ENCODE measurements at regions not wholly inside any gene's neighbourhood (a gene's known extent, or its start where the extent isn't known, plus 50 kb on each side); places are given as distances from the start of the nearest gene placed in this dataset.

DNA sequence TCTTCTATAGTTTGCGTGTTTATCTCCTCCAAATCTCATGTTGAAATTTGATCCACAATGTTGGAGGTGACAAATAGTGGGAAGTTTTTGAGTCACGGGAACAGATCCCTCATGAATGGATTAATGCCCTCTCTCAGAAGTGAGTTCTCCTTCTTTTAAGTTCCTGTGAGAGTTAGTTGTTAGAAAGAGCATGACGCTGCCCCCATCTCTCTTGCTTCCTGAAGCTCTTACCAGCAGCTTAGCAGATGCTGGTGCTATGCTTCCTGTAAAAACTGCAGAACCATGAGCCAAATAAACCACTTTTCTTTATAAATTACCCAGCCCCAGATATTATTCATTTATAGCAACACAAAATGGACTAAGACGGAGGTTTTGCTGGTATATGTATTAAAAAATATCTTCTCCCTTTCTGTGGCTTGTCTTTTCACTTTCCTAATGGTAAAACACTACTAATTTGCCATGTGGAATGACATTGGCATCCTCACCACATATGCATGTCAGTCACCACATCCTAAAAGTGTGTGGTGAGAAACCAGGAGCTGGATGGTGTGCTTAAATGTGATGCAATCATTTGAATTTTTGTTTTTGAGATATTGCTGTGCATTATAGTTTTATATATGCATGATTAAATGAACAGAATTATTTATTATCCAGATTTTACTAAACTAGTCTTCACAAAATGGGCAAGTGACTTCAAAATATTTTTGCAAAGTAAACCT is 449.3 kb downstream of the ADAMTS20 start:
- DNase-seq (ENCODE audit: low read depth in 4 of 4, low spot score in 3 of 4) = no peak

DNA sequence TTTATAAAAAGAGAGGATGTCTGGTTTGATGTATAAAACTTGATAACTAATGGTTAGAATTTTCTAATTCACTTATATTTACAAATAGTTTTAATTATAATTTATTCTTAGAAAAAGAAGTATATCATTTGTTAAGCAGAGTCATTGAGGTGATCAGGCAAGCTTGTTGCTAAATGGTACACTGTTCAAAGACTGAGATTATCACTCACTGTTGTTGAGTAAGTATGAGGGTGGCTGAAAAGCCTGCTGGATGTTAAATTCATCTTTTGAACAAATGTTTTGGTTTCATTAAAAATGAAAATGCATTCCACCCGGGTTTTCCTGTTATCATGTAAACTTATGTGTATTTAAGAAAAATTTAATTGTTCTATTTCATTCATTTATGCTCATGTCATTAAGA is 451.8 kb downstream of the ADAMTS20 start:
- no peak for DNase-seq (ENCODE audit: low read depth in 4 of 4, low spot score in 3 of 4)

DNA sequence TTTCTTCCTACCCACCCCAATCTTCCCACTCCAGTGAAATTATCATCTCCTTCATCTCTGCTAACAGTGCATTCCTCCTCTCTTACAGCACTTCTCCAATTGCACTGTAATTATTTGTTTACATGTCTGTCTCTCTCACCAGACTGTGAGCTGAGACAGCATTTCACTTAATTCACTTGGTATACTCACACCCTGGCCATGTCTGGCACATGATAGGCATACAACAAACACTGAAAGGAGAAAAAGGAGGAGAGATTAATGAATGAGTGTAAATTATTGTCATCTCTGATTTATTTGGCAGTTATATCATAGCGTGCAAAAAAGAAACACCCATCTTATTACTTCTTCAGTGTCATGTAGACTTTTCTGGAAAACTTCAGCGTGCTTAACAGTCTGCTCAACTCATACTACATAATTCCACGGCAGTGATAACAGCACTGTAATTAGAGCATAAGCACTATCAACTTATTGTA is 452.3 kb downstream of the ADAMTS20 start:
- DNase-seq (ENCODE audit: low read depth in 4 of 4, low spot score in 3 of 4) = no peak

DNA sequence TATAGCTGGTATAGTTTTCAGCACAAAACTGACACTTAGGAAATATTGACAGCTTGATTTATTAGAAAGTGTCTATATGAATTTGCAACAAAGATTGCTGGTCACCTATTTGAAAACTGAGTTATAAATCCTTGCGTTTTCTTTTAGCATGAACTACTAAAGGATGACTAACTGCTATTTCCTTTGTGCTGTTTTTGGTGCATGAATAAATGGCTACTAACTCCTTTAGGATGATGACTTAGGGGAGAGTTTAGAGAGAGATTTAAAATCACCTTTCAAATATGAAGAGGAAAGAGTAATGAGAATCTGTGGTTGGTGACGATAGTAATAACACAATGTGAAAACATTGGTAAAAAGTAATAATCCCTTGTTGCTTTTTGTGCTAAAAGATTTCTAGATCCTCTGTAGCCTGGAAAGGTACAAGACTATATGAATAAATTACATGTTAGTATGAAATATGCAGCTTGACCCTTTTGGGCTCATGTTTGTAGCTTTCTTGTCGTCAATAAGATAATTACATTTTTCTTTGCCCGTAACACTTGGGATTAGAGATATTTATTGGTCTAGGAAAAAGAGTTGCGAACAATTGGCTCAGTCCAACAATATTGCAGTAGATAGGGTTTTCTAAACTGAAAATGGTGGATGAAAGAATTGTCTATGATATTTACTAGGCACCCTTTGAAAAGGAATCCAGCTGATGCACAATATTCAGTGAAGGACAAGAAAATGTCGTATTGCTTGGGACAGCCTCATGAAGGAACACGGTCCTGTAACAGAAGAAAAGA is 453.0 kb downstream of the ADAMTS20 start:
- no peak for DNase-seq (ENCODE audit: low read depth in 4 of 4, low spot score in 3 of 4)

DNA sequence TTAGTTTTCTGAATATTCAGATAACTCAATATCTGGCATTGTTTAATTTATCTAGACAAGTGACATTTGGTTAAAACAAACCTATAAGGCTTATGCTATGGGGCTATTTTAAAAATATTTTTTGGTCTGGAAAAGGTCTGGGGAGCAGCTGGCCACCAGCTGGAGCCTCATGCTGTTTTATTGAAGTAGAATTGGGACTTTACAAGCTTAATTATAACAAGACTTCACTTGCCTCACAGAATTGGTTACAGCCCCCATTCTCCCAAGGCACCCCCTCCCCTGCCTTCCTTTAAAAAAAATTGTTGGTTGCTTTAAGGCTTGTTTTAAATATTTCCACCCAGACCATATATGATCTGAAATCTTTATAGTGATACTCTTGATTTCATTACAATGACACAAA is 453.9 kb downstream of the ADAMTS20 start:
- peak in 2 of 4 donors; percentile 16 to 32 for DNase-seq (ENCODE audit: low read depth in 4 of 4, low spot score in 3 of 4)

DNA sequence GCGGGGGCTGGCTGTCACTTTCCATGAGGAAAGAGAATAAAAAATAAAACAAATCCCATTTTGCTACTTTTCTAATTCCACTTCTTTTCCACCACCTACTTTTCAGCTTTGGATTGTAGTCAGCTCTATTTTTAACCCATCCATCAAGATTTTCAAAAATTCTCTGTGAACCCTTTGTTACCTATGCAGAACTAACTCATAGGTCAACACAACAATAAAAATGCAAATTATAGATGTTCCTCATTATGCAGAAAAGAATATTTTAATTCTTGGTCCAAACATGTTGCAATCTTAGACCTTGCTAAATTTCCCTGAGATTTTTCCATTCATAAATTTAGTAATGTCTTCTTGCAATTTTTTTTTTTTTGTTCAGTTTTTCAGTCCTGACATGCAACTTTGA is 454.5 kb downstream of the ADAMTS20 start:
- no peak for DNase-seq (ENCODE audit: low read depth in 4 of 4, low spot score in 3 of 4)

DNA sequence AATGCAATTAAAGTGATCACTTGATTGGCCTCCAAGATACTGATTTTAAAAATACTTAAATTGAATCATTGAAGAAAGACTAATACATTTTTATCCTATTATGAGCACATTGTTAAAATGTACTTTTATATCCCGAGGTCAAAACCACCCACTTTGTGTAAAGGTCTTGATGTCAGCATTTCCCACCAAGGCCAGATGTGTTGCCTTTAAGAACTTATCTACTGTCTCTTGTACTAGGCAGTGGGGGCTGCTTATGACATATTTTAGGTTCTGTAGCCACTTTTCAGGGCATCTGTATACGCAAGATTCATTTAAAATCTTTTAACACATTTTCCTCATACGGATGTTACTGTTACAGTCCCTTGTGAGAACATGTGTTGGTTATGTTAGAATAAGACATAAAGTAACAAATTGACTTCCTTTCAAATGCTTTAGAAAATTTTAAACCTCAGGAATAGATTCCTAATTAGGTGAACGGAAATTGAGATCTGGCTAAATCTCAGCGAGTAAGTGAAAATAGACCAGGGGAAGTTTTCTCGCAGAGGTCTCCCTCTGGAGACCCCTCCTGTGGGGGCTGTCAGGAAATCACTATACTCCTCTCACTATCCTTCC is 456.2 kb downstream of the ADAMTS20 start:
- DNase-seq (ENCODE audit: low read depth in 4 of 4, low spot score in 3 of 4) = no peak

DNA sequence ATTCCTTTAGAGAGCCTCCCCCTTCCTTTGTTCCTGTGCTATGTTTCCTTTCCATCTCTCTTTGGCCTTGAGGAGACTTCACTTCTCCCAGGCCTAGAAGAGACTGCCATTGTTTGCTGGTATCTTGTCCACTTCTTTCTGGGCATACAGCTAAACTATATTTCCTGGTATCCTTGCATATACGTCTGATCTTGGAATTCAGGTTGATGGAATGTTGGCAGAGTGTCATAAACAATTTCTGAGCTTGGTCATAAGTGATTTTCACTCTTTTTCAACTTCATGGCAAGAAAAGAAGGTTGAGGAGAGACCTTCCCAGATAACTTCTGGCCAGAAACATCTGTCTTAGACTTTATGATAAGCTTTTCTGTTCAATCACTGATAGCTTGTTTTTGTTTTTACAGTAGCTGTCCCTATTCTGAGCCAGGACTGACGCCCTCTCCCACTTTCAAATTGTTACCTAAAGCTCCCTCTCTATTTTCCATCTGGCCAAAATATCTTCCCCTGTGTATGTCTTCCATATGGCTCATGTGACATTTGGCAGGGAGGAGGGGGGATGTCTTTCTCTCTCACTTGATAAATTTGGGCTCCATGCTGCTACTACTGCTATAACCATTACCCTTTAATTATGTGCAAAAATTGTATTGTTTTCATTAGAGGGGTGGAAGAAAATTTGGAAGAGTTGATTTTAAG is 457.0 kb downstream of the ADAMTS20 start:
- no peak for DNase-seq (ENCODE audit: low read depth in 4 of 4, low spot score in 3 of 4)

DNA sequence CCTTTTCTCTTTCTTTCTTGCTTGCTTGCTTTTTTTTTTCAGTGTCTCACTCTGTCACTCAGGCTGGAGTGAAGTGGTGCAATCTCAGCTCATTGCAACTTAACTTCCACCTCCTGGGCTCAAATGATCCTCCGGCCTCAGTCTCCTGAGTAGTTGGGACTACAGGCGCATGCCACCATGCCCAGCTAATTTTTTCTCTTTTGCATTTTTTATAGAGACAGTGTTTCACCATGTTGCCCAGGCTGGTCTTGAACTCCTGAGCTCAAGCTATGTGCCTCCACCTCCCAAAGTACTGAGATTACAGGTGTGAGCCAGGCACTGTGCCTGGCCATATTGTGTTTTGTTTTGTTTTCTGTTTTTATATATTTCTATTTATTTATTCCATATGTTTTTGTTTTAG is 461.0 kb downstream of the ADAMTS20 start:
- no peak for DNase-seq (ENCODE audit: low read depth in 4 of 4, low spot score in 3 of 4)

DNA sequence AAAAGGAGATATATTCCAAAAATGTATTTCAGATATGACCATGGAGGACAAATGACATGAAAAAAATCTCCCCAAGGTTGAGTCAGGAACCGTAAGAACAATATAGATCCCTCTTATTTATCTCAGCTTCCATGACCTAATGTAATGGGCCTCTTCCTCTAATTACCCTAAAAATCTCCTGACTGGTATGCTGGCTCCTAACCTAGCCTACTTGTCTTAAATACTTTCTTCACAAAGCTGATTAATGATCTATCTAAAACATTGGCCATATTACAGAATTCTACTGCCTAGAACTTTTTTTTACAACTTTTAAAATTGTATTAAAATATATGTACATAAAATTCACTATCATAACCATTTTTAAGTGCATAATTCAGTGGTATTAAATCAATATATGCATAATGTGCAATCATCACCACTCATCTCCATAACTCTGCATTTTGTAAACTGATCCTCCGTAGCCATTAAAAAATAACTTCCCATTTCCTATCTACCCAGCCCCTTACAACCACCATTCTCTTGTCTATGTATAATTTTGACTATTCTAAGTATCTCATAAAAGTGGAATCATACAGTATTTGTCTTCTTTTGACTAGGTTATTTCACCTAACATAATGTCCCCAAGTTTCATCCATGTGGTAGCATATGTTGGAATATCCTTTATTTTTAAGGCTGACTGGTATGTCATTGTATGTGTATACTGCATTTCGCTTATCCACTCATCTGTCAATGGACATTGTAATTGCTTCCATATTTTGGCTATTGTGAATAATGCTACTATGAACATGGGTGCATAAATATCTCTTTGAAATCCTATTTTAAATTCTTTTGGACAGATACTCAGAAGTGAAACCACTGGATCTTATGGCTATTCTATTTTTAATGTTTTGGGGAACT is 464.6 kb downstream of the ADAMTS20 start:
- DNase-seq (ENCODE audit: low read depth in 4 of 4, low spot score in 3 of 4) = no peak

DNA sequence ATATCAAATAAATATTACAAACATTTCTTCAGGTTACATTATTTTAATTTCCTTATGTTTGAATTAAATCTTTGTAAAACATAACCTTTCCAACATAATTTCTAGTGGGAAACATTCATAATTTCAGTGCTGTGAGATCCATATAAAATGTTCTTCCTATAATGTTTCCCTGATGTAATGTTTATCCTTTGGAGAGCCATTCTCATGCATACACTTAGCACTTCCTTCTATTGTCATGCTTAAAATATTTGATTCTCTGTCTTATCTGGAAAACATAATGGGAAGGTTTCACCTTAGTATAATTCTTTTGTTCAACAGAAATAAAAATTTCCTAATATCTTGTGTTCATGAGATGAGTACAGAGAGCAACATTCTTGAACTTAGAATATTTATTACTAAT is 472.5 kb downstream of the ADAMTS20 start:
- no peak for DNase-seq (ENCODE audit: low read depth in 4 of 4, low spot score in 3 of 4)

DNA sequence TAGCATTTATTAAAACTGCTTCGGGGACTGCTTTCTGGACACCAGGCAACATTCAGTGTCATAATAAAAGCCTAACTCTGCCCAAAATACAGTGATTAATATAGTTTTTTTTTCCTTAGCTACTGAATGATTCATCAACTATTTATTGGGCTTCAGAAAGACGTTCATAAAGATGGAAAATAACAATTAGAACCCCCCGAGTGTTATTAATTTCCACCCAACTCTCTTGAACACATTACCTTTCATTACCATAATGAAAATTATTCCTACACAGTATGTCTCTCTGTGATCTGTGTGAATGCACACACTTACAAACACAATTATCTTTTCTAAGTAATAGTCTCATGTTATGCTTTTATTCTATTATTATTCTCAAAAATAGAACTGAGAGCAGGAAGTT is 473.0 kb downstream of the ADAMTS20 start:
- DNase-seq (ENCODE audit: low read depth in 4 of 4, low spot score in 3 of 4) = no peak

DNA sequence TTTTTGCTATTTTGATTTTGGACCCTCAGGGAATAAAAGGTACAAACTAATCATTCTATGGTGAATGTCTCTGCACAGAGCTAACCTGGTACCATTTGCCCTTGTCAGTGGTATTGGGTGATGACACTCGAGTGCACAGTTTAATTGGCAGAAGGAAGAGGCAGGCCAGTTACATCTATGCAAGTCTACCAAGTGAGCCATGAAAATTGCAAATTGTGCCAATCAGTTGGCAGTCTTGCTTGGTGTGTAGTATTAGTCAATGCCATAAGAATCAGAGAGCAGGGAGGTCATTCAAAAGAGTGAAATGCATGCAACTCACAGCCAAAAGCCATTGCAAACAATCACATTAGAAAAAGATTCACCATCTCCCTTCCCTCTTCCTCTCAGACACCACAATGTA is 479.6 kb downstream of the ADAMTS20 start:
- no peak for DNase-seq (ENCODE audit: low read depth in 4 of 4, low spot score in 3 of 4)

DNA sequence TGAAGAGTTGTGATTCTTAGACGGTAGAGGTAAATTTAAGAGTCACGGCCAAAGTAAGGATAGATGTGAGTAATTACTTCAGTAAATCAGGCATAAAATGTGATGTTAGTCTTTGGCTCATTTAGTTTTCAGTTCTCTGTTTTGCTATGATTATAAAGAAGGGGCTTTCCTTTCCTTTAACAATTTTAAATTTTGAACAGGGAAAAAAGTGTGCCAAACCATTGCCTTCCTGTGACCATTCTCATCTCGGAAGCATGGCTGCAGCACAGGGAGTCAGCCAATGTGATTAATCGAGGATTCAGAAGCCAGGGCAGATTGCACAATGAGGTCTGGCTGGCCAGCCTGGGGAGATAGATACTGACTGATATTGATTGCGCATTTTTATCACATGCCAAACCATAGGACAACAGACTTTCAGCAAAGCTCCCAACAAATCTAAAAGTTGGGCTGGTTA is 480.2 kb upstream of the PRICKLE1 start:
- DNase-seq (ENCODE audit: low read depth in 4 of 4, low spot score in 3 of 4) = no peak

DNA sequence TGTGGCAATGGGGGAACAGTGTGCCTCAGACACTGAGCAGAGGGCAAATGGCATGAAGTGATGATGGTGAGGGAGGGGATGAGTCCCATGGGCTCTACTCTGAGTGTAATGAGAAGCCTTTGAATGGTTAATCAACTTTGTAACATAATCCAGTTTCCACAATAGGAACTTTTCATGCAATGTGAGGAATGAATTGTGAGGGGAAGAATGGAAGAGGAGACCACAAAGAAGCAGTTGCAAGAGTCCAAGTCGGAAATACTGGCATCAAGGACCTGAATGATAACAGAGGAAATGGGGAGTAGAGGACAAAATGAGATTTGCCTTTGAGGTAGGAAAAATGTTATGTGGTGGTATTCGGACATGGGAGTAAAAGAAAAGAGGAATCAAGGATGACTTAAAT is 476.9 kb upstream of the PRICKLE1 start:
- no peak for DNase-seq (ENCODE audit: low read depth in 4 of 4, low spot score in 3 of 4)

DNA sequence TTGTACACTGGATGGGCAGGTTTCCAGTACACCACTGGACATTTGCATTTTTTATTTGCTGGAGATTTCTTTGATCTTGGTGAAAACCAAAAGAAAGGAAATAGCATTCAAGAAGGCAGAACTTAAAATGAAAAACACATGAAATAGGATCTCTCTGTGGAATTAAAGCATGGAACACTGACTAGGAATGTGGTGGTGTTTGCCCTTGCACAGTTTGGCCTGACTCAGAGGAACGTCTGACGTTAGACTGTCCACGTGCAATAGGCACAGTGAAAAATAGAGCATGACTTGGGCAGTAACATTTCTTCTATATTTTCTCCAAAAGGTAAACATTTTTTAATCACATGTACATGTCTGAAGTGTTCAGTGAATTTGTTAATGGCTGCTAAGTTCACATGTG is 474.1 kb upstream of the PRICKLE1 start:
- DNase-seq (ENCODE audit: low read depth in 4 of 4, low spot score in 3 of 4) = no peak

DNA sequence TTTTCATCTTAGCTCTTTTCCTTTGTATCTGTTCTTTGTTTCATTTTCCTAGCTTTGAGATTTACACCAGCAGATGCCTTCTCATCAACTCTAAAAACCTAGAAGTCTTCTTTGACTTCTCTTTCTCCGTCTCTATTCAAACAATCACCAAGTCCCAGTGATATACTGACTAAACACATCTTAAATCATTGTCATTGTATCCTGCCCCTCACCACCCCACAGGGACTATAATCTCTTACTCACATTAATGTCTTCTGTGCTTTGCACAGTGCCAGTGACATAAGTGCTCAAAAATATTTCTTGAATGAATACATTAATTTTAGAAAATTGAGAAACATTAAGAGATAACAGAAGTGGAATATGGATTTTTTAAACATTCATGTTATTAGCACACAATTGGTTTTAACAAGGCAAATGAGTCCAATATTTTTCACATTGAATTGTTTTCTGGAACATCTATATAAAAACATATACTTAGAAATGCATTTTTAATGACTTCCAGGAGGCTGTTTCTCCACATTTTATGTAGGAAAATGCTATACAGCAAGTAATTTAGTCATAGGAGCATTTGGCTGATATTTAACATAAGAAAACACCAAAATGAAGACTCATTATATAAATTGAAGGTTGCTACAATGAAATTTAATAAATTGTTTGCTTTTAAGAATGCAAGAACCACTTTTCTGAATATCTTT is 472.8 kb upstream of the PRICKLE1 start:
- no peak for DNase-seq (ENCODE audit: low read depth in 4 of 4, low spot score in 3 of 4)

DNA sequence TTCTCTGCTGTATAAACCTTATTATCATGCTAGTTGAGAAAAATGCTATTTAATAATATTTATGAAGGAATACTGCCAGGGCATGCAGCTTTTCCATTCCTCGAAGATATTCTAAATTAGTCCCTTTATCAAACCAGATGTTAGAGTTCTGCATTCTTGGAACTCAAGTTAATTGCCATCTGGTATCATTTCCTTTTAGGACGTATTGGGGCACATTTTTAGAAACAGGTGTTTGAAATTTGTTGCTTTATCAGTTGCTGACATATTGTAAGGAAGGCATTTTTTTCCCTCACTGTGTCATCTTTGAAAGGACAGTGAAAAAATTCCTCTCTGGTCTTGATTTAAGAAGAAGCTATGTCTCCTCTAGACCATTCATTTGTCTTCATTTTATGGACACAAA is 471.2 kb upstream of the PRICKLE1 start:
- DNase-seq (ENCODE audit: low read depth in 4 of 4, low spot score in 3 of 4) = no peak

DNA sequence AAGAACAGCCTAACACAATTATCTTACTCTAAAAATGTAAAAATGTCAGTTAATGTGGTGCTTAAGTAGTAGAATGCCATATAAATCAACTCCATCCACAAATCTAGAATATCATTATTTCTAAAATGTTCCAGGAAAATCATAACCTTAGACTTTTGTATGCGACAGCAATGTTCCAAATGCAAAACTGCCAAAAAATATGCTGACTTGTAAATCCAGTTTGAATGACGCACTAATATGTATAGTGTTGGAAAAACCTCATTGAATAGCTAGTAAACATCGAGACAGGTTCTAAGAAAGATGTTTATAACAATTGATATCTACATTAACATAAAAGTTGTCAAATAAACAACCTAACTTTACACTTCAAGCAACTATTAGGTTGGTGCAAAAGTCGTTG is 469.1 kb upstream of the PRICKLE1 start:
- DNase-seq (ENCODE audit: low read depth in 4 of 4, low spot score in 3 of 4) = no peak
